Adrenal gland (tissue), 9 donors: ENCODE measurements at regions not wholly inside any gene's neighbourhood (a gene's known extent, or its start where the extent isn't known, plus 50 kb on each side); places are given as distances from the start of the nearest gene placed in this dataset.

ENCODE experiments used
- DNase-seq, 7 donors: peaks; one replicate each; pipeline ENCODE4 v3.0.0-alpha.2; 2019 to 2020
- H3K27ac ChIP-seq, 5 donors: fragments of 200-600 bp; sonication (generic) in 4 of 5; 1 replicate in 3 of 5; 2 replicates in 2 of 5; pipeline versions ENCODE4 v1.5.1 to v1.8.0; 2016 to 2020; ENCODE audit warnings: mild to moderate bottlenecking in 1 of 5
- H3K27me3 ChIP-seq: fragments of 200-600 bp; 2 replicates; pipeline ENCODE4 v1.8.0; 2021
- H3K36me3 ChIP-seq, 2 donors: fragments of 200-600 bp; replicated peaks in 1 of 2; 1 replicate in 1 of 2; 2 replicates in 1 of 2; pipeline versions ENCODE4 v1.5.1 to v1.8.0; 2018 to 2022
- H3K4me1 ChIP-seq, 2 donors: fragments of 200-600 bp; replicated peaks in 1 of 2; 1 replicate in 1 of 2; 2 replicates in 1 of 2; pipeline versions ENCODE4 v1.5.1 to v1.8.0; 2018 to 2021
- H3K4me3 ChIP-seq, 4 donors: fragments of 200-600 bp; sonication (generic) in 3 of 4; one replicate each; pipeline ENCODE4 v1.5.1; 2016 to 2018
- H3K9me3 ChIP-seq, 3 donors: fragments of 200-600 bp; sonication (generic) in 1 of 3; replicated peaks in 1 of 3; 1 replicate in 2 of 3; 2 replicates in 1 of 3; pipeline versions ENCODE4 v1.5.1 to v1.8.0; 2016 to 2021
- POLR2A ChIP-seq, 2 donors: fragments of 450-650 bp; IDR thresholded peaks; one replicate each; pipeline ENCODE4 v1.6.1; 2017; ENCODE audit warnings: antibody characterized with exemption in 2 of 2, mild to moderate bottlenecking in 2 of 2, moderate library complexity in 1 of 2
- WGBS, 4 donors: extraction: QIAGEN DNeasy Blood & Tissue Kit in 2 of 4; methylation state at CpG; one replicate each; pipeline versions ENCODE4 v1.1.5 to v1.1.7; 2013 to 2017; 5-methylcytosine and 5-hydroxymethylcytosine counted together
- intact Hi-C, 2 donors: fragments of 100-400 bp; cut with DNase I; formaldehyde crosslinking; loops; one replicate each; pipeline versions ENCODE4 v1.14.1 to v1.15.0; 2022 to 2023
- TF ChIP-seq, protein P1 (sequence below), 6 experiments: fragments of 450-650 bp in 4 of 6; fragments of 200-600 bp in 2 of 6; sonication (generic) in 1 of 6; IDR thresholded peaks; 1 replicate in 5 of 6; 2 replicates in 1 of 6; pipeline versions ENCODE4 v1.5.1 to v1.8.0; 2016 to 2021; ENCODE audit warnings: antibody characterized with exemption in 6 of 6, mild to moderate bottlenecking in 2 of 6, moderate library complexity in 1 of 6
- donor health status: healthy with polysubstance abuse.
- donor health status: Bipolar disorder and iron deficiency.
- donor health status: DM: yes; HTN: yes; CAD: no.
- donor health status: DM: no; HTN: no; CAD: no.
- donor health status: DM: no; HTN: no; CAD: no.

DNA sequence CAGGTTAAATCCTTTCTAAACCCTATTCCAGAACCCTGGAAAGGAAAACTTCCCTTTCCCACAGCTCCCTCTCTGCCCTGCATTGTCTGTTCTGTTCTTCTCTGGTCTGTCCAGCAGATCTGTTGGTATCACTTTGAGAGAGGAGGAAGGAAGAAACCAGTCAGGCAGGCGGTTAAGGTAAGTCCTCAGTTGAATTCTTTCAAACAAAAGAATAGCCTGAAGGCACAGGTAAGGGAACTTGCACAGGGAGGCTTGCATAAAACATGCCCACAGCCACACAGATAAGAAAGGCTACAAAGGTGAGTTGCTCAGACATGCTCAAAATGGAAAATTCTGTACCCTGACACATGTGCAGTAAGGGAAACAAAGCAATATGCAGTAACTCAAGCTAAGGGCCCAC, 595.7 kb upstream of the CDH5 start:
- Histone ChIP-seq H3K9me3 (no peaks in the 10 kb centered on the region), H3K4me1 (no peaks in the 10 kb centered on the region), H3K27ac (no peak overlapping the region), H3K4me3 (no peak overlapping the region), H3K36me3 (no peaks in the 10 kb centered on the region), H3K27me3 (no peaks in the 10 kb centered on the region)
- intact Hi-C loops = no loop called here
- no peak for DNase-seq
- TF ChIP-seq POLR2A (IDR thresholded peaks at IDR 0.05) = no peak
- TF ChIP-seq, protein P1, sequence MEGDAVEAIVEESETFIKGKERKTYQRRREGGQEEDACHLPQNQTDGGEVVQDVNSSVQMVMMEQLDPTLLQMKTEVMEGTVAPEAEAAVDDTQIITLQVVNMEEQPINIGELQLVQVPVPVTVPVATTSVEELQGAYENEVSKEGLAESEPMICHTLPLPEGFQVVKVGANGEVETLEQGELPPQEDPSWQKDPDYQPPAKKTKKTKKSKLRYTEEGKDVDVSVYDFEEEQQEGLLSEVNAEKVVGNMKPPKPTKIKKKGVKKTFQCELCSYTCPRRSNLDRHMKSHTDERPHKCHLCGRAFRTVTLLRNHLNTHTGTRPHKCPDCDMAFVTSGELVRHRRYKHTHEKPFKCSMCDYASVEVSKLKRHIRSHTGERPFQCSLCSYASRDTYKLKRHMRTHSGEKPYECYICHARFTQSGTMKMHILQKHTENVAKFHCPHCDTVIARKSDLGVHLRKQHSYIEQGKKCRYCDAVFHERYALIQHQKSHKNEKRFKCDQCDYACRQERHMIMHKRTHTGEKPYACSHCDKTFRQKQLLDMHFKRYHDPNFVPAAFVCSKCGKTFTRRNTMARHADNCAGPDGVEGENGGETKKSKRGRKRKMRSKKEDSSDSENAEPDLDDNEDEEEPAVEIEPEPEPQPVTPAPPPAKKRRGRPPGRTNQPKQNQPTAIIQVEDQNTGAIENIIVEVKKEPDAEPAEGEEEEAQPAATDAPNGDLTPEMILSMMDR (IDR thresholded peaks at IDR 0.05) = no peak
- WGBS, 4 donors = 93 to 100% (median 99%) methylated on average over 1 of the region's 1 CpG

DNA sequence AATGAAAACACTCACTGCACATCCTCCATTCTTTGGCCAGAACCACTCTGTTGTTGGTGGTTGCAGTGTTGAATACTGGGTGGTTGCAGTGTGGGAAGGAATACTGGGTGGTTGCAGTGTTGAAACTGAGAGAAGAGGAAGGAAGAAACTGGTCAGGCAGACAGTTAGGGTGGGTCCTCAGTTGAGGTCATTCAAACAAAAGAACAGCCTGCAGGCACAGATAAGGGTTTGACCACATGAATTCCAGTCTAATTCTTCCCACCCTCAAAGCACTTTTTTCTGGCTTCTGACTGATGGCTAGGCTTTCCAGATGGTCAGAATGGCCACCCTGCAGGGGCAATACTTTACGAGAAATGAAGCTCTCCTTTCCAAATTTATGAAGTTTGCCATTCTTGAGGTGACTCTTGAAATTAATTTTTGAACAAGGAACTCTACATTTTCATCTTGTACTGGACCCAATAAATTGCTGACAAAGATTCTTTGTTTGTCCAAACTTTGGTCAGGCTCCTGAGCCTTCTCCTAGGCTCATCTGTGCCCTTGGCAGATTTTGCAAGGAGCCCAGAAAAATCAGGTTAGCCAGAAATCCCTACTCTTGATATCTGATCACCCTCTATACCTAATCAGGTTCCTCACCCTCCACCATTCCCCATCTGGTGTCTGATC, 596.6 kb upstream of the CDH5 start:
- intact Hi-C loops = no loop called here
- Histone ChIP-seq H3K9me3 (no peaks in the 10 kb centered on the region), H3K27ac (no peak overlapping the region), H3K4me1 (no peaks in the 10 kb centered on the region), H3K27me3 (no peaks in the 10 kb centered on the region), H3K4me3 (no peak overlapping the region), H3K36me3 (no peaks in the 10 kb centered on the region)
- no peak for DNase-seq
- 88 to 100% (median 97%) methylated on average over 1 of the region's 1 CpG for WGBS, 4 donors
- TF ChIP-seq, protein P1 (IDR thresholded peaks at IDR 0.05) = no peak
- TF ChIP-seq POLR2A (IDR thresholded peaks at IDR 0.05) = no peak

DNA sequence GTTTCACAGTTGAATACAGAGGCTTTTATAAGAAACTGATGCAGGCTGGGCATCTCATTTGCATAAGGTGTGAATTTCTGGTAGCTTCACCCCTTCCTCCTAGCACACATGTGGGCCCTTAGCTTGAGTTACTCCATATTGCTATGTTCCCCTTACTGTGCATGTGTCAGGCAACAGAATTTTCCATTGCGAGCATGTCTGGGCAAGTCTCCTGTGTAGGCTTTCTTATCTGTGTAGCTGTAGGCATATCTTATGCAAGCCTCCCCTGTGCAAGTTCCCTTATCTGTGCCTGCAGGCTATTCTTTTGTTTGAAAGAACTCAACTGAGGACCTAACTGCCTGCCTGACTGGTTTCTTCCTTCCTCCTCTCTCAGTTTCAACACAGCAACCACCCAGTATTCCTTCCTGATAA, 597.4 kb upstream of the CDH5 start:
- DNase-seq = peak in 3 of 7 donors; percentile 12 to 24 (median 20)
- no peaks in the 10 kb centered on the region for H3K4me1 ChIP-seq
- TF ChIP-seq POLR2A (IDR thresholded peaks at IDR 0.05) = no peak
- TF ChIP-seq, protein P1 (IDR thresholded peaks at IDR 0.05) = no peak
- intact Hi-C loops = no loop called here
- H3K4me3 ChIP-seq = no peak overlapping the region
- no peaks in the 10 kb centered on the region for H3K27me3 ChIP-seq
- no peaks in the 10 kb centered on the region for H3K9me3 ChIP-seq
- WGBS, 4 donors = 71 to 85% (median 79%) methylated on average over 1 of the region's 1 CpG
- H3K27ac ChIP-seq = no peak overlapping the region
- H3K36me3 ChIP-seq = no peaks in the 10 kb centered on the region

DNA sequence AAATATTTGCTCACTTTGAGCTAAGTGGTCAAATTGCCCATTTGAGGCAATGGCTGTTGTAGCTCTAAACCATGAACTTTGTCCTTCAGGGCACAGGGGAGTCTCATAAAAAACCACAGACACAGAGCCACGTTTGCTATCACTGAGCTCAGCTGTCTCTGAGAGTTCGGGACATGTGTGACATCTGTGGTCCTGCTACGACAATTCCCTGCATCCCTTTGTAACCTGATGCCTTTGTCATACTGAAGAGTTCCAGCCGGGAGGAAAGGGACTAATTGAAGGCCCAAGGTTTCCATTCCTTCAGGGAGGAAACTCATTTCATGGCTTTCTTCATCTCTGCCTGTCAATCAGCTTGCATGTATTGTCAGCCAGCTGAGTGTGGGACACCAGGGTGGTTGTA, 599.4 kb upstream of the CDH5 start:
- Histone ChIP-seq H3K4me1 (no peaks in the 10 kb centered on the region), H3K36me3 (no peaks in the 10 kb centered on the region), H3K27ac (no peak overlapping the region), H3K27me3 (no peaks in the 10 kb centered on the region), H3K4me3 (no peak overlapping the region), H3K9me3 (no peaks in the 10 kb centered on the region)
- intact Hi-C loops = no loop called here
- 65 to 78% (median 75%) methylated on average over 4 of the region's 4 CpGs for WGBS, 4 donors
- no peak for TF ChIP-seq POLR2A (IDR thresholded peaks at IDR 0.05)
- TF ChIP-seq, protein P1 (IDR thresholded peaks at IDR 0.05) = no peak
- no peak for DNase-seq
